ENCODE measurements at regions not wholly inside any gene's neighbourhood (a gene's known extent, or its start where the extent isn't known, plus 50 kb on each side); places are given as distances from the start of the nearest gene placed in this dataset.
"Not testable (repeated sequence)": the region's sequence is repeated elsewhere in the genome, so short reads cannot be mapped to it uniquely, and the experiment has no call there.

GRCh38 chr17:77829843-77830799 is 128.4 kb upstream of the TNRC6C start:
- peak; percentile 77 for DNase-seq

- no peak for DNase-seq
Measured at GRCh38 chr17:77830816-77831473, 127.6 kb upstream of the TNRC6C start.

GRCh38 chr17:77831474-77832179 is 126.9 kb upstream of the TNRC6C start:
- DNase-seq = peak; percentile 56

- DNase-seq = no peak
Measured at GRCh38 chr17:77832180-77832560, 126.3 kb upstream of the TNRC6C start.

- no peak for DNase-seq
Measured at GRCh38 chr17:77833769-77834168, 124.7 kb upstream of the TNRC6C start.

- peak; percentile 84 for DNase-seq
Measured at GRCh38 chr17:77834170-77835115, 124.1 kb upstream of the TNRC6C start.

- DNase-seq = no peak
Measured at GRCh38 chr17:77836557-77837041, 121.9 kb upstream of the TNRC6C start.

- not testable (repeated sequence) for DNase-seq
Measured at GRCh38 chr17:77837072-77837471, 121.4 kb upstream of the TNRC6C start.

GRCh38 chr17:77837917-77838316 is 120.6 kb upstream of the TNRC6C start:
- no peak for DNase-seq

GRCh38 chr17:77838748-77839697 is 119.5 kb upstream of the TNRC6C start:
- no peak for DNase-seq

- peak; percentile 38 for DNase-seq
Measured at GRCh38 chr17:77839698-77840512, 118.6 kb upstream of the TNRC6C start.

- no peak for DNase-seq
Measured at GRCh38 chr17:77840513-77841165, 117.9 kb upstream of the TNRC6C start.

GRCh38 chr17:77841742-77842527 is 116.6 kb upstream of the TNRC6C start:
- no peak for DNase-seq

- DNase-seq = peak; percentile 41
Measured at GRCh38 chr17:77842528-77843147, 115.9 kb upstream of the TNRC6C start.

- not testable (repeated sequence) for DNase-seq
Measured at GRCh38 chr17:77843255-77843895, 115.1 kb upstream of the TNRC6C start.

- DNase-seq = no peak
Measured at GRCh38 chr17:77843896-77844295, 114.6 kb upstream of the TNRC6C start.

- DNase-seq = no peak
Measured at GRCh38 chr17:77844681-77845080, 113.8 kb upstream of the TNRC6C start.
